GM12878 (cell line): ENCODE measurements at regions not wholly inside any gene's neighbourhood (a gene's known extent, or its start where the extent isn't known, plus 50 kb on each side); places are given as distances from the start of the nearest gene placed in this dataset.

Experiments used
- ATAC-seq: fragments of 200-7000 bp; cut with Tn5 transposase; 3 replicates; pipeline ENCODE4 v1.9.1; 2020; ENCODE audit warnings: mild to moderate bottlenecking, moderate library complexity
- BruUV-seq: library from RNA; stranded (reverse); fragments of 400-500 nt; replicated peaks from 2 replicates; lab custom pipeline; 2021; lab: Mats Ljungman, UMichigan
- CTCF ChIA-PET: fragments of 300-600 bp; sonication (Branson Sonifier 250); formaldehyde crosslinking; extraction: SDS; loops from one replicate; lab custom pipeline; 2021; ENCODE audit warnings: inconsistent platforms; lab: Yijun Ruan, JAX
- POLR2A ChIA-PET: fragments of 350-600 bp; formaldehyde crosslinking; extraction: SDS; loops from one replicate; lab custom pipeline; 2021; ENCODE audit warnings: inconsistent platforms; lab: Charles Lee
- RAD21 ChIA-PET: fragments of 300-600 bp; sonication (Branson Sonifier 250); formaldehyde crosslinking; loops from one replicate; lab custom pipeline; 2023; ENCODE audit warnings: antibody characterized with exemption; ENCODE audit not compliant: unreplicated experiment; lab: Charles Lee
- SMC1A ChIA-PET: fragments of 300-600 bp; sonication (Branson Sonifier 250); formaldehyde crosslinking; loops from one replicate; lab custom pipeline; 2023; ENCODE audit not compliant: unreplicated experiment, uncharacterized antibody; lab: Charles Lee
- DNase-seq: peaks from one replicate; pipeline ENCODE4 v3.0.0-alpha.2; 2011; ENCODE audit warnings: low read depth, low spot score
- FAIRE-seq: peaks from 3 replicates; lab custom pipeline; 2011; peaks lifted over from hg19 to GRCh38; lab: Jason Lieb, UNC
- H2AFZ ChIP-seq: 2 replicates; pipeline ENCODE4 v1.6.0; 2011; ENCODE audit warnings: low read depth, low read length, control low read depth; ENCODE audit not compliant: control insufficient read depth
- H3K27ac ChIP-seq: 2 replicates; pipeline ENCODE4 v1.5.1; 2011; ENCODE audit warnings: control low read depth; ENCODE audit not compliant: control insufficient read depth, insufficient read depth
- H3K27me3 ChIP-seq, 2 experiments: replicated peaks in 1 of 2; 2 replicates each; pipeline versions ENCODE4 v1.6.0 to v1.6.1; 2011; ENCODE audit warnings: low read length in 1 of 2; ENCODE audit not compliant: control insufficient read depth in 2 of 2, insufficient read depth in 2 of 2
- H3K36me3 ChIP-seq, 2 experiments: 2 replicates each; pipeline ENCODE4 v1.5.1; 2011; ENCODE audit warnings: low read length in 1 of 2; ENCODE audit not compliant: control insufficient read depth in 2 of 2, insufficient read depth in 2 of 2
- H3K4me1 ChIP-seq: 2 replicates; pipeline ENCODE4 v1.6.1; 2011; ENCODE audit warnings: mild to moderate bottlenecking, low read length, moderate library complexity, mixed read lengths; ENCODE audit not compliant: control insufficient read depth, insufficient read depth
- H3K4me2 ChIP-seq: 2 replicates; pipeline ENCODE4 v1.6.0; 2011; ENCODE audit warnings: control low read depth; ENCODE audit not compliant: control insufficient read depth, insufficient read depth
- H3K4me3 ChIP-seq: fragments of 200-600 bp; sonication (generic); 2 replicates; pipeline ENCODE4 v1.5.1; 2016
- H3K79me2 ChIP-seq: 2 replicates; pipeline ENCODE4 v1.6.0; 2011; ENCODE audit warnings: low read length; ENCODE audit not compliant: control insufficient read depth, insufficient read depth
- H3K9ac ChIP-seq: 2 replicates; pipeline ENCODE4 v1.8.0; 2011; ENCODE audit warnings: low read length, control low read depth, mixed read lengths; ENCODE audit not compliant: control insufficient read depth, insufficient read depth
- H3K9me3 ChIP-seq: replicated peaks from 3 replicates; pipeline ENCODE4 v1.5.1; 2011; ENCODE audit warnings: mild to moderate bottlenecking, low read length; ENCODE audit not compliant: control insufficient read depth, insufficient read depth
- H4K20me1 ChIP-seq: 2 replicates; pipeline ENCODE4 v1.6.0; 2011; ENCODE audit not compliant: control insufficient read depth, insufficient read depth
- ATF2 ChIP-seq: IDR thresholded peaks from 2 replicates; pipeline ENCODE4 v1.6.1; 2012; ENCODE audit warnings: low read length, inconsistent platforms
- BMI1 ChIP-seq: fragments of 450-650 bp; IDR thresholded peaks from 2 replicates; pipeline ENCODE4 v1.6.1; 2016; ENCODE audit warnings: mild to moderate bottlenecking, moderate library complexity, borderline replicate concordance
- CBFB ChIP-seq: IDR thresholded peaks from 2 replicates; pipeline ENCODE4 v1.6.1; 2016; ENCODE audit warnings: antibody characterized with exemption, low read depth
- DPF2 ChIP-seq: fragments of 450-650 bp; IDR thresholded peaks from 2 replicates; pipeline ENCODE4 v1.6.1; 2017; ENCODE audit warnings: mild to moderate bottlenecking
- EP300 ChIP-seq, 2 experiments: fragments of 150-350 bp in 1 of 2; IDR thresholded peaks; 2 replicates each; pipeline ENCODE4 v1.6.1; 2011 to 2012; ENCODE audit warnings: low read depth in 2 of 2, low read length in 2 of 2, borderline replicate concordance in 1 of 2, improper control_type of control experiment in 1 of 2, inconsistent platforms in 1 of 2; ENCODE audit not compliant: control insufficient read depth in 1 of 2
- IRF5 ChIP-seq: fragments of 450-650 bp; IDR thresholded peaks from 2 replicates; pipeline ENCODE4 v1.6.1; 2017; ENCODE audit warnings: borderline replicate concordance
- MTA2 ChIP-seq: fragments of 450-650 bp; IDR thresholded peaks from 2 replicates; pipeline ENCODE4 v1.6.1; 2016; ENCODE audit warnings: low read depth, mild to moderate bottlenecking, moderate library complexity
- MYB ChIP-seq: fragments of 150-350 bp; IDR thresholded peaks from 2 replicates; pipeline ENCODE4 v1.6.1; 2014; ENCODE audit warnings: mild to moderate bottlenecking, low read depth, low read length, borderline replicate concordance
- NKRF ChIP-seq: fragments of 450-650 bp; conservative IDR thresholded peaks from 2 replicates; pipeline ENCODE4 v1.6.1; 2017; ENCODE audit warnings: mild to moderate bottlenecking, moderate library complexity
- NR2C1 ChIP-seq: fragments of 450-650 bp; IDR thresholded peaks from 2 replicates; pipeline ENCODE4 v1.6.1; 2017; ENCODE audit warnings: antibody characterized with exemption, mild to moderate bottlenecking, moderate library complexity
- SMARCA5 ChIP-seq: fragments of 450-650 bp; IDR thresholded peaks from 2 replicates; pipeline ENCODE4 v1.6.1; 2017; ENCODE audit warnings: mild to moderate bottlenecking
- ZNF207 ChIP-seq: fragments of 450-650 bp; IDR thresholded peaks from 2 replicates; pipeline ENCODE4 v1.6.1; 2014; ENCODE audit warnings: antibody characterized with exemption, mild to moderate bottlenecking, borderline replicate concordance
- ZZZ3 ChIP-seq: IDR thresholded peaks from 2 replicates; pipeline ENCODE4 v1.6.1; 2011; ENCODE audit warnings: low read depth; ENCODE audit not compliant: control insufficient read depth, insufficient read length
- WGBS: methylation state at CpG from one replicate; pipeline ENCODE4 v1.1.6; 2016; ENCODE audit warnings: low lambda C conversion rate; ENCODE audit not compliant: insufficient replicate concordance, insufficient coverage; ENCODE audit errors: missing lambda C conversion rate; 5-methylcytosine and 5-hydroxymethylcytosine counted together
- in situ Hi-C: fragments of 300-500 bp; cut with MboI; formaldehyde crosslinking; loops from 9 replicates; pipeline ENCODE4 v1.14.3; 2018; ENCODE audit warnings: mixed read lengths
- intact Hi-C: fragments of 100-400 bp; cut with micrococcal nuclease; formaldehyde crosslinking; loops from one replicate; pipeline ENCODE4 v1.14.2; 2022; ENCODE audit not compliant: unreplicated experiment
- TF ChIP-seq, protein P1 (sequence below): IDR thresholded peaks from 2 replicates; pipeline ENCODE4 v1.6.1; 2012; ENCODE audit warnings: improper control_type of control experiment, low read depth, low read length; ENCODE audit not compliant: insufficient replicate concordance

DNA sequence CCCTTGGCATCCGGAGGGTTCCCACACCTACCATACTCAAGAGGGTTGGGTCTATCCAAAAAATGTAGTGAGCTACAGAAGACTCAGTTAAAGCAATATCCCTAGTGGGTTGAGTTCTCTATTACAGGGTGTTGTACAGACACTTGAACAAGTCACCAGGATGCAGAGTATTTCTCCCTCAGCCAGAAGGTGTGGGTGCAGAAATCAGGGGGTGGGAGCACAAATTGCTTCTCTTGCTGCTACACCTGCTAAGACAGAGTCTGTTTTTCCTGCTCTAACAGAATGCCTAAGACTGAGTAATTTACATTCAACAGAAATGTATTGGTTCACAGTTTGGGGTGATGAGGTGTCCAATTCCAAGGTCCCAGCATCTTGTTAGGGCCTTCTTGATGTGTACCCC is 433.4 kb downstream of the TCERG1L start (continued):
- TF ChIP-seq, protein P1, sequence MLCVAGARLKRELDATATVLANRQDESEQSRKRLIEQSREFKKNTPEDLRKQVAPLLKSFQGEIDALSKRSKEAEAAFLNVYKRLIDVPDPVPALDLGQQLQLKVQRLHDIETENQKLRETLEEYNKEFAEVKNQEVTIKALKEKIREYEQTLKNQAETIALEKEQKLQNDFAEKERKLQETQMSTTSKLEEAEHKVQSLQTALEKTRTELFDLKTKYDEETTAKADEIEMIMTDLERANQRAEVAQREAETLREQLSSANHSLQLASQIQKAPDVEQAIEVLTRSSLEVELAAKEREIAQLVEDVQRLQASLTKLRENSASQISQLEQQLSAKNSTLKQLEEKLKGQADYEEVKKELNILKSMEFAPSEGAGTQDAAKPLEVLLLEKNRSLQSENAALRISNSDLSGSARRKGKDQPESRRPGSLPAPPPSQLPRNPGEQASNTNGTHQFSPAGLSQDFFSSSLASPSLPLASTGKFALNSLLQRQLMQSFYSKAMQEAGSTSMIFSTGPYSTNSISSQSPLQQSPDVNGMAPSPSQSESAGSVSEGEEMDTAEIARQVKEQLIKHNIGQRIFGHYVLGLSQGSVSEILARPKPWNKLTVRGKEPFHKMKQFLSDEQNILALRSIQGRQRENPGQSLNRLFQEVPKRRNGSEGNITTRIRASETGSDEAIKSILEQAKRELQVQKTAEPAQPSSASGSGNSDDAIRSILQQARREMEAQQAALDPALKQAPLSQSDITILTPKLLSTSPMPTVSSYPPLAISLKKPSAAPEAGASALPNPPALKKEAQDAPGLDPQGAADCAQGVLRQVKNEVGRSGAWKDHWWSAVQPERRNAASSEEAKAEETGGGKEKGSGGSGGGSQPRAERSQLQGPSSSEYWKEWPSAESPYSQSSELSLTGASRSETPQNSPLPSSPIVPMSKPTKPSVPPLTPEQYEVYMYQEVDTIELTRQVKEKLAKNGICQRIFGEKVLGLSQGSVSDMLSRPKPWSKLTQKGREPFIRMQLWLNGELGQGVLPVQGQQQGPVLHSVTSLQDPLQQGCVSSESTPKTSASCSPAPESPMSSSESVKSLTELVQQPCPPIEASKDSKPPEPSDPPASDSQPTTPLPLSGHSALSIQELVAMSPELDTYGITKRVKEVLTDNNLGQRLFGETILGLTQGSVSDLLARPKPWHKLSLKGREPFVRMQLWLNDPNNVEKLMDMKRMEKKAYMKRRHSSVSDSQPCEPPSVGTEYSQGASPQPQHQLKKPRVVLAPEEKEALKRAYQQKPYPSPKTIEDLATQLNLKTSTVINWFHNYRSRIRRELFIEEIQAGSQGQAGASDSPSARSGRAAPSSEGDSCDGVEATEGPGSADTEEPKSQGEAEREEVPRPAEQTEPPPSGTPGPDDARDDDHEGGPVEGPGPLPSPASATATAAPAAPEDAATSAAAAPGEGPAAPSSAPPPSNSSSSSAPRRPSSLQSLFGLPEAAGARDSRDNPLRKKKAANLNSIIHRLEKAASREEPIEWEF, result no peak
- TF ChIP-seq NR2C1, result no peak
- no peak for TF ChIP-seq SMARCA5
- TF ChIP-seq ZZZ3, result no peak
- no peak for TF ChIP-seq MTA2
- TF ChIP-seq EP300 (IDR thresholded peaks at IDR 0.05; ENCODE audit: borderline replicate concordance in 1 of 2, control insufficient read depth in 1 of 2, low read depth in 2 of 2, low read length in 2 of 2), result no peak
- no peak for TF ChIP-seq ZNF207
- no peak for TF ChIP-seq BMI1

DNA sequence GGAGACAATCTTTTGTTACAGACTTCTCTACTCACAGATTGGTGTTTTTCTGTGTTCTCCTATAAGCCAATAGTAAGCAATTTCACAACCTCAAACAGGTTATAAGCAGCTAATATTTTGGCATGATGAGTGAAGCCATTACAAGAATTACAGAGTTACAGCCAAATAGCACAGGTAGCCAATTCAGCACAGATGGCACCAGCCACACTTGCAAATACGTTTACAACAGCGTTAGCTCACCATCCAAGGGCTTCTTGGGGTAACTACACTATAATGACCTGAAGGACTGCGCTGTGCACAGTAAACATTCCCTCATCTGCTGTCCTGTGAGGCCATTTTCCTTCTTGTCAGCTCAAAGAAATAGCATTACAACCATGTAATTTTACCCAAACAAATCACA is 428.6 kb downstream of the TCERG1L start:
- H3K79me2 ChIP-seq, result no peaks in the 10 kb centered on the region
- FAIRE-seq, result no peak
- H4K20me1 ChIP-seq, result no peaks in the 10 kb centered on the region
- no peak for DNase-seq
- H3K27ac ChIP-seq, result no peak overlapping the region
- H3K9me3 ChIP-seq, result no peaks in the 10 kb centered on the region; the same call in 2 of the 3 replicates
- ChIA-PET CTCF (no interaction called here), RAD21 (no interaction called here), SMC1A (no interaction called here), POLR2A (no interaction called here)
- H3K4me1 ChIP-seq, result no peaks in the 10 kb centered on the region
- no peak overlapping the region for H3K9ac ChIP-seq
- no peak overlapping the region for H3K4me3 ChIP-seq
- no peaks in the 10 kb centered on the region for H3K36me3 ChIP-seq
- H3K27me3 ChIP-seq, result no peaks in the 10 kb centered on the region
- no peak for ATAC-seq
- intact Hi-C loops, result no loop called here
- H3K4me2 ChIP-seq, result no peak overlapping the region
- no TSS peak for BruUV-seq
- WGBS, result 4% methylated on average over 3 of the region's 3 CpGs
- in situ Hi-C loops, result no loop called here
- no peak overlapping the region for H2AFZ ChIP-seq
- TF ChIP-seq ATF2 (no peak), CBFB (no peak), MYB (no peak), DPF2 (no peak), IRF5 (no peak), NKRF (no peak)
